ENCODE measurements at regions not wholly inside any gene's neighbourhood (a gene's known extent, or its start where the extent isn't known, plus 50 kb on each side); places are given as distances from the start of the nearest gene placed in this dataset.

DNA sequence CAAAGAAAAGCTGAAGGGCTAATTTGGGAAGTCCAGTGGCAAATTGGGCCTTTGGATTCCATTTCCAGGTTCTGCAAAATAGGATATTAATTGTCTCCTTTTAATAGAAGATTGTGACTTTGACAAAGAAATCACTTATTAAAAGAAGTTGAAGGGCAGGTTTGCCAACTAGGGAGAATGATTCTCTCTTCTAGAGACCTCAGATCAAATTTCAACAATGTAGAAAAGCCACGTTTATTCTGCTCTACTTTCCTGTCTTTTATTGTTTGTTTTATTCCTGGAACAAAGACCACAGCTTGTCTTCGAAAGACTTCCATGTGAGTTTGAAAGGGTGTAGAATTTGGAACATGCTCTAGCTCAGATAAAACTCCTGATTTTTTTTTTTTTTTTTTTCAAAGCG is 65.5 kb upstream of the PRL start:
- TF ChIP-seq, protein P1, sequence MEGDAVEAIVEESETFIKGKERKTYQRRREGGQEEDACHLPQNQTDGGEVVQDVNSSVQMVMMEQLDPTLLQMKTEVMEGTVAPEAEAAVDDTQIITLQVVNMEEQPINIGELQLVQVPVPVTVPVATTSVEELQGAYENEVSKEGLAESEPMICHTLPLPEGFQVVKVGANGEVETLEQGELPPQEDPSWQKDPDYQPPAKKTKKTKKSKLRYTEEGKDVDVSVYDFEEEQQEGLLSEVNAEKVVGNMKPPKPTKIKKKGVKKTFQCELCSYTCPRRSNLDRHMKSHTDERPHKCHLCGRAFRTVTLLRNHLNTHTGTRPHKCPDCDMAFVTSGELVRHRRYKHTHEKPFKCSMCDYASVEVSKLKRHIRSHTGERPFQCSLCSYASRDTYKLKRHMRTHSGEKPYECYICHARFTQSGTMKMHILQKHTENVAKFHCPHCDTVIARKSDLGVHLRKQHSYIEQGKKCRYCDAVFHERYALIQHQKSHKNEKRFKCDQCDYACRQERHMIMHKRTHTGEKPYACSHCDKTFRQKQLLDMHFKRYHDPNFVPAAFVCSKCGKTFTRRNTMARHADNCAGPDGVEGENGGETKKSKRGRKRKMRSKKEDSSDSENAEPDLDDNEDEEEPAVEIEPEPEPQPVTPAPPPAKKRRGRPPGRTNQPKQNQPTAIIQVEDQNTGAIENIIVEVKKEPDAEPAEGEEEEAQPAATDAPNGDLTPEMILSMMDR (conservative IDR thresholded peaks at IDR 0.05; ENCODE audit: low read depth, low read length) = no peak
- DNase-seq (ENCODE audit: low read depth) = no peak
- H3K4me3 ChIP-seq (ENCODE audit: low read length) = no peak overlapping the region

DNA sequence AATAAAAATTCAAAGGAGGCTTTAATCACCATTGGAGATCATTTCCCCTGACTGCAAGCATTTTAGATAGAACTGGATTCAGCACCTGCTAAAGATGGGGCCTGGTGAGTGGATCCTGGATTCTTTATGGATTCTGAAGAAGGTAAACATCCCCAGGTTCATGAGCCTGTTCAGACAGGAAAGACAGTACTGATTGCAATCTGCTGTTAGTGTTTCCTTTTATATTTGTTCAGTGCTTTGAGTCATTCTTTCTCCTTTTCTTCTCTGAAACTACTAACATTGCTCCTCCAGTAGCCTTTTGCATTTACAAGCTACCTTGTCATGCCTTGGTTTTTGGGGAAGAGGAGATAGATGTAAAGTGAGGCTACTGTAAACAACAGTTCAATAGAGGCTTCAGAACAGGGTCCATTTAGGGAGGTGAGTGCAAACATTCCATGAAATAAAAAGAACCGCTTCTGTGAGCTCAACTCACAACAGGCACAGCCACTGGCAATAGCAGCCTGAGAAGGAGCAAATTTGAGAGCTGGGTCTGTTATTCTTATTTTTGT is 66.4 kb upstream of the PRL start:
- TF ChIP-seq, protein P1 (conservative IDR thresholded peaks at IDR 0.05; ENCODE audit: low read depth, low read length) = no peak
- DNase-seq (ENCODE audit: low read depth) = no peak
- H3K4me3 ChIP-seq (ENCODE audit: low read length) = no peak overlapping the region

DNA sequence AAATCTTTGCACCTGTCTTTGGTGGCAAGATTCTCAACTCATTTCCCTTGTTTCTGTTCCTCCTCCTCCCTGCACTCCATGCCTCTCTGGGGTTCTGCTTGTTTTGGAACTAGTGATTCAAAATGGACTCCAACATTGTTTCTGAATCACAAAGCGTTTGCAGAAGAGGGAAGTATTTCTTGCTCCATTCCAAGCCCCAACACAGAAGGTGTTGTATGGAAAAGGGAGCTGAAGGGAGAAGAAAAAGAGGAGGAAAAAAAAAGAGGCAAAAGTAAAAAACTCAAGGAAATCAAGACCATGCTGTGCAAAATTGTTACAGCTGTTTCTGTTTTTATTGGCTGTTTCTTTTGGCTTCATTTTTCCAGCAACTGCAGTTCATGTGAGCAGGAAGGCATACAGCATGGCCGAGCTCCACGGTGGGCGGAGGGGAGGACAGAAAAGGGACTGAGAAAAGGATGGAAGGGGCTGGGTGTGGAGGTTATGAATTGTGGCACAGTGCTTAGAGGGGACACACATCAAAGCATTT is 66.9 kb upstream of the PRL start:
- no peak for DNase-seq (ENCODE audit: low read depth)
- no peak overlapping the region for H3K4me3 ChIP-seq (ENCODE audit: low read length)
- TF ChIP-seq, protein P1 (conservative IDR thresholded peaks at IDR 0.05; ENCODE audit: low read depth, low read length) = no peak

DNA sequence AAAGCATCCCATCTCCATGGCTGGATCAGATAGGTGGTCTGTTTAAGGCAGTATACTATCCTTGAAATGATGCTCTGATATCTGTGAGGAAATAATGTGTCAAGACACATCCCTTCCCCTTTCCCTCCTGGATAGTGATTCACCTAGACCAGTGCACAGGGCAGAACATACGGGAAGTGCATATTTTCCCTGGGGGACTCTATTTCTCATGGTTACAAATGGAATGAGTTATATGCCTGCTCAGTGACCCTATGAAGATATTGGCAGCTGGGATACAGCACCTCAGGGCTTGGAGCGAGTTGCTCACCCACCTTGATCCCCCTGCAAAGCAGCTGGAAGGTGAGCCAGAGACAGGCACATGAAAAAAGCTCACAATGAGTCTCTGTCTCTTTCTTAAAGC is 67.5 kb upstream of the PRL start:
- DNase-seq (ENCODE audit: low read depth) = no peak
- TF ChIP-seq, protein P1 (conservative IDR thresholded peaks at IDR 0.05; ENCODE audit: low read depth, low read length) = no peak
- H3K4me3 ChIP-seq (ENCODE audit: low read length) = no peak overlapping the region

DNA sequence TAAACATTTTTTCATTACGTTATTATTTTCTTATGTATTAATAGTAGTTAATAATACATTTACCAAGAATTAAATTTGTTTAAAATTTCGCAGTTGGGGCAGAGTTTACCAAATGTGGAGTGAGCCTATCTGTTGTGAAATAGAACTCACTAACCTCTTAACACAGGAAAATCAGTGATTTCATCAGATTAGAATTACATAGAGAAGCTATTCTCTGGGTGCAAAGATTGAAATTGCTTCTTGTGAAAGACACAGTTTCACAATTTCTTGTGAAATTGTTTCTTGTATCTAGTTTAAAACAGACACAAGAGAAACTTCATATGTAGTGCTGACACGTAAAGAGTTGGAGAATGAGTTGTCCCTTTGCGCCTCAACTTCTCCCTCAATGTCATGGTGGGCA is 69.4 kb upstream of the PRL start:
- TF ChIP-seq, protein P1 (conservative IDR thresholded peaks at IDR 0.05; ENCODE audit: low read depth, low read length) = no peak
- no peak overlapping the region for H3K4me3 ChIP-seq (ENCODE audit: low read length)
- no peak for DNase-seq (ENCODE audit: low read depth)

DNA sequence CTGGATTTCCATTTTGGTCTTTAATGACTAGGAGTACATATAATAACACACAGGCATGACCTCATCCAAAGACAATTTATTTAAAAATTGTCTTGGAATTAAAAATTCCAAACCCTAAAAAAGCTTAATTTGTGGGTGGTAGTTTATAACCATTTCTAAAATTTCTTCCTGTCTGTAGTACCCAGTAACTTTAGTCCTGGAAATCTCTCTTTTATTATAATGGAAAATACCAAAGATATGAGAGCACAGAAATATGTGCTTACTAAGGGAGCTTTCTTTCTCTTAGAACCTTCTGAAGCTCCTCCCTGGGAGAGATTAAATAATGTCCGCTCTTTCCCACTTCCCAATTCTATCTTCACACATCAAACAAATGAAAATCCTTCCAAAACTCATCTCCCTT is 70.5 kb upstream of the PRL start:
- TF ChIP-seq, protein P1 (conservative IDR thresholded peaks at IDR 0.05; ENCODE audit: low read depth, low read length) = no peak
- no peak overlapping the region for H3K4me3 ChIP-seq (ENCODE audit: low read length)
- DNase-seq (ENCODE audit: low read depth) = no peak

DNA sequence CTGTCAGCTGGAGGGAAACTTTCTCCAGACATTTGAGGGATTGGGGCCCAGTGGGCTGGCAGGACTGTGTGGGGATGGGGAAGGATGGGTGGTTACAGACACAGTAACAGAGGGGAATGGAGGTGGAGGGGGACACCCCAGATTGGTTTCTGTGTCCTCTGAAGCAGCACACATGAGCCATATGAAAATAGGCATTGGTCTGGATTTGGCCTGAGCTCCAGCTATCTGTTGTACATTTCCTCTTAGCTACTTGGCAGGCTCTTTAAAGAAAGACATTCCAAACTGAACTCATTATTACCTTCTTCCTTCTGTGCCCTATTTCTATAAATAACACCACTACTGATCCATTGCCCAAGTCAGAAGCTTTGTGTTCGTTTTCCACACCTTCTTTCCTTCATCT is 72.0 kb upstream of the PRL start:
- H3K4me3 ChIP-seq (ENCODE audit: low read length) = no peak overlapping the region
- TF ChIP-seq, protein P1 (conservative IDR thresholded peaks at IDR 0.05; ENCODE audit: low read depth, low read length) = no peak
- DNase-seq (ENCODE audit: low read depth) = no peak

Data from retinal pigment epithelial cell (primary cell).